Body of pancreas (tissue), 4 donors: ENCODE measurements at regions not wholly inside any gene's neighbourhood (a gene's known extent, or its start where the extent isn't known, plus 50 kb on each side); places are given as distances from the start of the nearest gene placed in this dataset.

ENCODE experiments used
- POLR2A ChIP-seq, 3 donors: fragments of 450-650 bp; IDR thresholded peaks; one replicate each; pipeline ENCODE4 v1.6.1; 2016; ENCODE audit warnings: antibody characterized with exemption in 3 of 3, mild to moderate bottlenecking in 2 of 3
- TF ChIP-seq, protein P1 (sequence below), 7 experiments: fragments of 450-650 bp in 4 of 7; fragments of 200-600 bp in 3 of 7; sonication (generic) in 3 of 7; IDR thresholded peaks; one replicate each; pipeline ENCODE4 v1.5.1; 2016 to 2019; ENCODE audit warnings: antibody characterized with exemption in 7 of 7

DNA sequence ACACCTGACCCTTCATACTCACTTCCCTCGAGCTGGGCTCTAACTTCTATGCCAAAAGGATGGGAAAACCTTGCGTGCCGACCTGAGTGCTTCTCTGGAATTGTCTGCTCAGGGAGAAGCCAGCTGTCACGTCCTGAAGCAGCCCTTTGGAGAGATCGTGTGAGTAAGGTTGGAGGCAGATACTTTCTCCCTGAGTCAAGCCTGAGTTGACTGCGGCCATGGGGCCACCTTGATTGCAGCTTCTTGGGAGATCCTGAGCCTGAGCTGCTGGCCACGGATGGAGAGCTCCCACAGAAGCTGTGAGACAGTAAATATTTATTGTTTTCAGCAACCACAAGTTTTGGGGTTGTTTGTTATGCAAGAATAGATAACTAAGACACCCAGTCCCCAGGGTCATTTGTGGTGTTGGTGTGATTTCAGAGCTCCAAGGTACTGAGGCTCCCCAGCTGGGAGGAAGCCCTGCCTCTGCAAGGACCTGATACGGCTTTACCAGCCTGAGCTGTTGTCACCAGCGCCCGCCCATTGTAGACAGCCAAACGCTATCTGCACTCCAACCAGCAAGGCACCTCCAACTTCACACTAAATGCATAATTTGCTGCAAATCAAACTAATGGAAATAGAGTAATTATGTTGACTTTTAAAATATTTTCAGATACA lies 531.6 kb downstream of the PTPRU start:
- TF ChIP-seq, protein P1, sequence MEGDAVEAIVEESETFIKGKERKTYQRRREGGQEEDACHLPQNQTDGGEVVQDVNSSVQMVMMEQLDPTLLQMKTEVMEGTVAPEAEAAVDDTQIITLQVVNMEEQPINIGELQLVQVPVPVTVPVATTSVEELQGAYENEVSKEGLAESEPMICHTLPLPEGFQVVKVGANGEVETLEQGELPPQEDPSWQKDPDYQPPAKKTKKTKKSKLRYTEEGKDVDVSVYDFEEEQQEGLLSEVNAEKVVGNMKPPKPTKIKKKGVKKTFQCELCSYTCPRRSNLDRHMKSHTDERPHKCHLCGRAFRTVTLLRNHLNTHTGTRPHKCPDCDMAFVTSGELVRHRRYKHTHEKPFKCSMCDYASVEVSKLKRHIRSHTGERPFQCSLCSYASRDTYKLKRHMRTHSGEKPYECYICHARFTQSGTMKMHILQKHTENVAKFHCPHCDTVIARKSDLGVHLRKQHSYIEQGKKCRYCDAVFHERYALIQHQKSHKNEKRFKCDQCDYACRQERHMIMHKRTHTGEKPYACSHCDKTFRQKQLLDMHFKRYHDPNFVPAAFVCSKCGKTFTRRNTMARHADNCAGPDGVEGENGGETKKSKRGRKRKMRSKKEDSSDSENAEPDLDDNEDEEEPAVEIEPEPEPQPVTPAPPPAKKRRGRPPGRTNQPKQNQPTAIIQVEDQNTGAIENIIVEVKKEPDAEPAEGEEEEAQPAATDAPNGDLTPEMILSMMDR (IDR thresholded peaks at IDR 0.05): no peak
- no peak for TF ChIP-seq POLR2A (IDR thresholded peaks at IDR 0.05)
